HepG2 (cell line): ENCODE measurements at regions not wholly inside any gene's neighbourhood (a gene's known extent, or its start where the extent isn't known, plus 50 kb on each side); places are given as distances from the start of the nearest gene placed in this dataset.

Experiments used
- GFI1 ChIP-seq: sonication (generic); formaldehyde crosslinking; IDR thresholded peaks from 2 replicates; pipeline ENCODE4 v1.5.0; 2020; ENCODE audit warnings: missing genetic modification reagents, mild to moderate bottlenecking, borderline replicate concordance
- KDM5A ChIP-seq: fragments of 200-600 bp; sonication (generic); IDR thresholded peaks from 2 replicates; pipeline ENCODE4 v1.7.0; 2018; ENCODE audit warnings: antibody characterized with exemption, mild to moderate bottlenecking, low read length, borderline replicate concordance
- KLF12 ChIP-seq: sonication (generic); formaldehyde crosslinking; IDR thresholded peaks from 2 replicates; pipeline ENCODE4 v1.4.0; 2020; ENCODE audit warnings: missing genetic modification reagents, borderline replicate concordance
- MBD4 ChIP-seq: IDR thresholded peaks from 2 replicates; pipeline ENCODE4 v1.6.1; 2012; ENCODE audit warnings: low read length, inconsistent platforms, borderline replicate concordance
- MXD3 ChIP-seq: IDR thresholded peaks from 2 replicates; pipeline ENCODE4 v1.6.1; 2016; ENCODE audit warnings: mild to moderate bottlenecking, missing biosample characterization, missing genetic modification reagents
- PITX1 ChIP-seq: sonication (generic); formaldehyde crosslinking; IDR thresholded peaks from 2 replicates; pipeline ENCODE4 v1.5.1; 2020; ENCODE audit warnings: mild to moderate bottlenecking, missing genetic modification reagents
- SAP130 ChIP-seq: IDR thresholded peaks from 2 replicates; pipeline ENCODE4 v1.6.1; 2016; ENCODE audit warnings: low read depth
- SP1 ChIP-seq, 2 experiments: fragments of 450-650 bp in 1 of 2; sonication (generic) in 1 of 2; formaldehyde crosslinking in 1 of 2; IDR thresholded peaks; 2 replicates each; pipeline versions ENCODE4 v1.4.0 to v1.6.1; 2016 to 2020; ENCODE audit warnings: missing genetic modification reagents in 1 of 2
- ZFP41 ChIP-seq: sonication (generic); formaldehyde crosslinking; IDR thresholded peaks from 2 replicates; pipeline ENCODE4 v1.4.0; 2020; ENCODE audit warnings: mild to moderate bottlenecking, missing genetic modification reagents, borderline replicate concordance
- ZNF234 ChIP-seq: sonication (generic); formaldehyde crosslinking; conservative IDR thresholded peaks from 2 replicates; pipeline ENCODE4 v1.5.1; 2020; ENCODE audit warnings: mild to moderate bottlenecking, missing genetic modification reagents
- ZNF431 ChIP-seq: sonication (generic); formaldehyde crosslinking; IDR thresholded peaks from 2 replicates; pipeline ENCODE4 v1.9.0; 2022; ENCODE audit warnings: missing genetic modification reagents, low read depth, mild to moderate bottlenecking, borderline replicate concordance
- ZNF687 ChIP-seq: sonication (generic); formaldehyde crosslinking; IDR thresholded peaks from 2 replicates; pipeline ENCODE4 v1.5.1; 2020; ENCODE audit warnings: mild to moderate bottlenecking, missing genetic modification reagents, moderate library complexity
- ZNF761 ChIP-seq: sonication (generic); formaldehyde crosslinking; conservative IDR thresholded peaks from 2 replicates; pipeline ENCODE4 v1.4.0; 2020; ENCODE audit warnings: mild to moderate bottlenecking, missing genetic modification reagents
- ZNF878 ChIP-seq: sonication (generic); formaldehyde crosslinking; IDR thresholded peaks from 2 replicates; pipeline ENCODE4 v1.8.1; 2023; ENCODE audit warnings: mild to moderate bottlenecking, missing genetic modification reagents, moderate library complexity

GRCh38 chr17:72380120-72380519, 259.3 kb downstream of the SOX9 start (continued):
- TF ChIP-seq ZNF687 (CRISPR knock-in tag) = no peak
- TF ChIP-seq ZFP41 (CRISPR knock-in tag) = no peak
- TF ChIP-seq SAP130 = no peak
- TF ChIP-seq ZNF878 (CRISPR knock-in tag) = no peak
- TF ChIP-seq GFI1 = no peak
- TF ChIP-seq MXD3 (CRISPR knock-in tag) = no peak
- TF ChIP-seq KDM5A = no peak
- TF ChIP-seq SP1 (IDR thresholded peaks at IDR 0.05) = no peak
- no peak for TF ChIP-seq SP1 (CRISPR knock-in tag; IDR thresholded peaks at IDR 0.05)
- TF ChIP-seq ZNF431 = no peak
- TF ChIP-seq KLF12 = no peak
- TF ChIP-seq MBD4 = no peak
- no peak for TF ChIP-seq ZNF761 (CRISPR knock-in tag)
- no peak for TF ChIP-seq ZNF234 (CRISPR knock-in tag)
- no peak for TF ChIP-seq PITX1 (CRISPR knock-in tag)
